NCI-H526 treated with DMSO at 0.1 percent for 48 hours (cell line): ENCODE measurements at regions not wholly inside any gene's neighbourhood (a gene's known extent, or its start where the extent isn't known, plus 50 kb on each side); places are given as distances from the start of the nearest gene placed in this dataset.
"Not testable (repeated sequence)": the region's sequence is repeated elsewhere in the genome, so short reads cannot be mapped to it uniquely, and the experiment has no call there.

Experiments
- DNase-seq: peaks from one replicate; lab custom pipeline; 2025; lab: John Stamatoyannopoulos, UW

DNA sequence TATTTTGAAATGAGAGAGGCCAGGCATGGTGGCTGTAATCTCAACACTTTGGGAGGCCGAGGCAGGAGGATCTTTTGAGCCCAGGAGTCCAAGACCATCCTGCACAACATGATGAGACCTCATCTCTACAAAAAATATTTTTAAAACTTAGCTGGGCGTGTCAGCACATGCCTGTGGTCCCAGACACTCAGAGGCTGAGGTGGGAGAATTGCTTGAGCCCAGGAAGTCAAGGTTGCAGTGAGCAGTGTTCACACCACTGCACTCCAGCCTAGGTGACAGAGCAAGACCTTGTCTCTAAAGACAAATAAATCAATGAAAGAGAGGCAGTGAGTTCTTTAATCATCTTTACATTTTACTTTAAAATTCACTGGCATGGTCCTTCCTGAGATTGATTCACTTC lies 124.5 kb downstream of the DUSP6 start:
- no peak for DNase-seq

GRCh38 chr12:89225808-89226411 lies 126.4 kb downstream of the DUSP6 start:
- DNase-seq = no peak

GRCh38 chr12:89225401-89225800 lies 126.9 kb downstream of the DUSP6 start:
- DNase-seq = no peak

- DNase-seq = not testable (repeated sequence)
These were observed 129.7 kb downstream of the DUSP6 start for GRCh38 chr12:89222580-89222979.

- no peak for DNase-seq
These were observed 134.8 kb downstream of the DUSP6 start for GRCh38 chr12:89217472-89217871.

GRCh38 chr12:89216211-89216952 lies 135.9 kb downstream of the DUSP6 start:
- no peak for DNase-seq

DNA sequence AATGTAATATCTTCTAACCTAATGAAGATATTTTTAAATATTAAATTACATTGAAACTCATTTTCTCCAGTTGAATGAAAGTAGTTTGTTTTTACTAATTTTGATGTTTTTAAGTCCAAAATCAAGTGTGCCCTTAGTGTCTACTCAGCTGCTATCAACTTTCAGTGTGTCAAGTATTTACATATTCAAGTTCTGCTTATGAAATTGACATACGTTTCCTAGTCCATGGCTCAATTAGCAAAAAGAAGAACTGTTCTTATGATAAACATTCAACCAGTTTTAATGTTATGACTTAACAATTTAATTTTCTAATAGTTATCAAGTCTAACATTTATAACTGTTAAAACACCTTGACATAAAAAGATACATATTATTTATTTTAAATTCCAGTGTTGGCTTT lies 137.1 kb downstream of the DUSP6 start:
- DNase-seq = no peak

DNA sequence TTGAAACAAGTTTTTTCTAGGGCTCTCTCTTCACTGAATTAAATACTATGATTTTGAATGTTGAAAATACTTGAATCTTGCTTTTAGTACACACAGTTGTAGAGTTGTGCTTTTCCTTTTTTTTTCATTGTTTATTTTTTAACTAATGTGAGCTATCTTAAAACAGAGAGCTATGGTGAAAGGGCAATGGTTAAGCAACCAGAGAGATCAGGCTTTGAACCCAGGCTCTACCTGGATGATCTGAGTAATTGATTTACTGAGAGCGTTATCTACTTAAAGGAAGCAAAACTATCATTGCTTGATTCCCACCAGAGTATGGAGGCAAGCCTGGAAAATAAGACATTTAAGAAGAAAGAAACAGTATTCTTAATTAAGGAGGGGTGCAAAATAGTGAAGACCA lies 138.6 kb downstream of the DUSP6 start:
- no peak for DNase-seq

GRCh38 chr12:89213139-89213538 lies 139.2 kb downstream of the DUSP6 start:
- no peak for DNase-seq

GRCh38 chr12:89212339-89212771 lies 139.9 kb downstream of the DUSP6 start:
- no peak for DNase-seq

GRCh38 chr12:89211456-89211855 lies 140.8 kb downstream of the DUSP6 start:
- no peak for DNase-seq

GRCh38 chr12:89210277-89210676 lies 142.0 kb downstream of the DUSP6 start:
- no peak for DNase-seq

GRCh38 chr12:89208661-89209096 lies 143.6 kb downstream of the DUSP6 start:
- DNase-seq = no peak

DNA sequence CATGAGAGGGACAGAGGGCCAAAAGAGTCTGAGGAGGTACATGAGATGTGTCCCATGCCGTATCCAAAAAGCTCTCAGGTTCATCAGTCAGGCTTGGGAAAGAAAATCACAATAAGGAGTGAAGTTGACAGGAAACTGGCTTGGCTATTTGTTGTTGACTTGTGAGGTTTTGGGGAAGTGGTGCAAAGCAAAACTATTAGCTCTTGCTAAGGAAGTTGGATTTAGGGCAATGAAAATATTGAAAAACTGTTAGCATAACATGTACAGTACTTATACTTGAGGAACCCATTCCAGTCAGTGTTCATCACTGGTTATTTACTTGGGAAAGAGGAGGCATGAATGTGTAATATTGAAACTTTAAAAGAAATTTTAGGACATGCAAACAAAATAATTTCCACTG lies 145.9 kb downstream of the DUSP6 start:
- no peak for DNase-seq

DNA sequence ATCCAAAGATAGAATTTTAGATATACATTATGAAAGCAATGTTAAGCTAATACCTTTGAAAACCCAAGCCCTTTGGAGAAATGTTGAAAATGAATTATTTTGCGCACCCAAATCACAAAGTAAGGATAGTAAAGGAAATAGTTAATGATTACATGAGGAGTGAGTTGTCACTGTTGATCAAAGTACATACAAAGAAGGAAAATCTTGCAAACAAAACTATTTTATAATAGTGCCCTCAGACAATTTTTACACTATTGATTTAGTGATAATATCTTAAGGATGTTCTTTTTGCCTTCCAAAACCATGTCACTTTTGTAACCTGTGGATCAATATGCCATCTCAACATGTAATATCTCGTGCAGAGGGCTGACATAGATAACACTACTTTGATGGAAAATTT lies 146.8 kb downstream of the DUSP6 start:
- no peak for DNase-seq

- DNase-seq = no peak
These were observed 149.2 kb downstream of the DUSP6 start for GRCh38 chr12:89203144-89203543.

GRCh38 chr12:89200217-89200616 lies 152.1 kb downstream of the DUSP6 start:
- DNase-seq = no peak

- DNase-seq = no peak
These were observed 156.8 kb downstream of the DUSP6 start for GRCh38 chr12:89195470-89195869.

- DNase-seq = no peak
These were observed 157.6 kb downstream of the DUSP6 start for GRCh38 chr12:89194683-89195082.

GRCh38 chr12:89192429-89192828 lies 159.9 kb downstream of the DUSP6 start:
- DNase-seq = no peak

DNA sequence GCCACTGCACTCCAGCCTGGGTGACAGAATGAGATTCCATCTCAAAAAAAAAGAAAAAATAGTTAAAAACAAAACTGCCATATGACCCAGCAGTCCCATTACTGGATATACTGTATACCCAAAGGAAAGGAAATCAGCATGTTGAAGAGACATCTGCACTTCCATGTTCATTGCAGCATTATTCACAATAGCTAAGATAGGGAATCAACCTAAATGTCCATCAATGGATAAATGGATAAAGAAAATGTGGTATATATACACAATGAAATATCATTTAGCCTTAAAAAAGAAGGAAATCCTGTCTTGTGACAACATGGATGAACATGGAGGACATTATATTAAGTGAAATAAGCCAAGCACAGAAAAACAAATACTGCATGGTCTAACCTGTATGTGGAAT lies 160.7 kb downstream of the DUSP6 start:
- DNase-seq = not testable (repeated sequence)

DNA sequence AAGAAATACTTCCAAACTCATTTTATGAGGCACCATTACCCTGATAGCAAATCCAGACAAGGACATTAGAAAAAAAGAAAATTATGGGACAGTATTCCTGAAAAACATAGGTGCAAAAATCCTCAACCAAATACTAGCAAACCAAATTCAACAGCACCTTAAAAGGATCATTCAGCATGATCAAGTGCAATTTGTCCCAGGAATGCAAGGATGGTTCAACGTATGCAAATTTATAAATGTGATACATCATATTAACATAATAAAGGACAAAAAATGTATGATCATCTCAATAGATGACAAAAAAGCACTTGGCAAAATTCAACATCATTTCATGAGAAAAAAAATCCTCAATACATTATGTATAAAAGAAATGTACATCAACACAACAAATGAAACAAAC lies 162.9 kb downstream of the DUSP6 start:
- DNase-seq = no peak

GRCh38 chr12:89187507-89187906 lies 164.8 kb downstream of the DUSP6 start:
- DNase-seq = no peak

DNA sequence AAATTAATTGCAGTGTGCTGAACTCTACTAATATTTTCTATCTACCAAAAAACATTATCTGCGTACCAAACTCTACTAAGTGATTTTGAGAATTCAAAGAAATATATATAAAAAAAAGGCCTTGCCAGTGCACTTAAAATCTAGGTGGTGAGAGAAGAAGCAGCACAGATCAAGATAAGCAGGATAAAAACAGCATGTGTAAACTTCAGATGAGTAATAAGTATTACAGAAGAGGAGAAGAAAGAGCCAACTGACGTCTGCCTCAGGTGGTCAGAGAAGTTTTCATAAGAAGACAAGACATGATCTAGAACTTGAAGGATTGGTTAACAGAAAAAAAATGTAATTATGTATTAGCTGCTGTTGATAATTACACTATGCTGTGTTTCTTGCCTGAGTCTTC lies 166.4 kb downstream of the DUSP6 start:
- DNase-seq = no peak
